OCI-LY1 (cell line): ENCODE measurements at regions not wholly inside any gene's neighbourhood (a gene's known extent, or its start where the extent isn't known, plus 50 kb on each side); places are given as distances from the start of the nearest gene placed in this dataset.

Experiments
- H2AFZ ChIP-seq: fragments of 200-600 bp; sonication (generic), shearing (Covaris generic); 2 replicates; pipeline ENCODE4 v1.6.0; 2014; ENCODE audit warnings: antibody characterized with exemption, mild to moderate bottlenecking, low read length
- H3F3A ChIP-seq: fragments of 200-600 bp; sonication (generic), shearing (Covaris generic); 2 replicates; pipeline ENCODE4 v1.6.0; 2014; ENCODE audit warnings: mild to moderate bottlenecking, antibody characterized with exemption, low read length, moderate library complexity; ENCODE audit not compliant: insufficient read depth
- H3K27ac ChIP-seq: fragments of 200-600 bp; sonication (generic); 2 replicates; pipeline ENCODE4 v1.5.1; 2014; ENCODE audit warnings: low read length, mixed run types, mild to moderate bottlenecking, low read depth; ENCODE audit not compliant: poor library complexity, severe bottlenecking
- H3K27me3 ChIP-seq: fragments of 200-600 bp; sonication (generic); 2 replicates; pipeline ENCODE4 v1.6.0; 2014; ENCODE audit warnings: antibody characterized with exemption, mild to moderate bottlenecking, low read length, moderate library complexity; ENCODE audit not compliant: insufficient read depth
- H3K36me3 ChIP-seq: fragments of 200-600 bp; sonication (generic); 2 replicates; pipeline ENCODE4 v1.6.1; 2014; ENCODE audit warnings: mild to moderate bottlenecking, antibody characterized with exemption, low read length, moderate library complexity, mixed read lengths; ENCODE audit not compliant: insufficient read depth
- H3K4me1 ChIP-seq: fragments of 200-600 bp; sonication (generic); 2 replicates; pipeline ENCODE4 v1.5.1; 2014; ENCODE audit warnings: mild to moderate bottlenecking, low read length, moderate library complexity; ENCODE audit not compliant: insufficient read depth, severe bottlenecking
- H3K4me2 ChIP-seq: fragments of 200-600 bp; sonication (generic), shearing (Covaris generic); 2 replicates; pipeline ENCODE4 v1.6.1; 2014; ENCODE audit warnings: low read length
- H3K4me3 ChIP-seq: fragments of 200-600 bp; sonication (generic); 2 replicates; pipeline ENCODE4 v1.5.1; 2014; ENCODE audit warnings: low read length, low read depth, mild to moderate bottlenecking, mixed read lengths; ENCODE audit not compliant: poor library complexity, severe bottlenecking
- H3K79me2 ChIP-seq: fragments of 200-600 bp; shearing (Covaris generic); 2 replicates; pipeline ENCODE4 v1.6.1; 2016; ENCODE audit warnings: mixed run types, low read length, mixed read lengths; ENCODE audit not compliant: insufficient read depth
- H3K9ac ChIP-seq: fragments of 200-600 bp; sonication (generic), shearing (Covaris generic); 2 replicates; pipeline ENCODE4 v1.6.1; 2014; ENCODE audit warnings: mild to moderate bottlenecking, low read length, mixed read lengths
- H3K9me2 ChIP-seq: fragments of 200-600 bp; sonication (generic), shearing (Covaris generic); 2 replicates; pipeline ENCODE4 v1.6.1; 2014; ENCODE audit warnings: low read depth, mild to moderate bottlenecking, low read length, mixed read lengths
- H3K9me3 ChIP-seq: fragments of 200-600 bp; shearing (Covaris generic); 2 replicates; pipeline ENCODE4 v1.6.1; 2014; ENCODE audit warnings: low read length, mixed read lengths
- H4K20me1 ChIP-seq: fragments of 200-600 bp; sonication (generic), shearing (Covaris generic); 2 replicates; pipeline ENCODE4 v1.6.0; 2016; ENCODE audit warnings: mild to moderate bottlenecking, low read length; ENCODE audit not compliant: insufficient read depth
- CTCF ChIP-seq: fragments of 200-600 bp; sonication (generic), shearing (Covaris generic); IDR thresholded peaks from 2 replicates; pipeline ENCODE4 v1.5.1; 2017; ENCODE audit warnings: mild to moderate bottlenecking, antibody characterized with exemption, low read length, moderate library complexity, mixed read lengths
- EZH2 ChIP-seq: fragments of 200-600 bp; sonication (generic), shearing (Covaris generic); IDR thresholded peaks from 2 replicates; pipeline ENCODE4 v1.8.0; 2017; ENCODE audit warnings: borderline replicate concordance, mixed run types, mild to moderate bottlenecking, antibody characterized with exemption, low read length, moderate library complexity, mixed read lengths

GRCh38 chr12:67043771-67044170, 225.4 kb upstream of the CAND1 start:
- H3K4me2 ChIP-seq = no peak overlapping the region
- no peaks in the 10 kb centered on the region for H3K79me2 ChIP-seq
- no peaks in the 10 kb centered on the region for H3K9me2 ChIP-seq
- no peak overlapping the region for H3K27ac ChIP-seq
- no peak for TF ChIP-seq CTCF
- no peak for TF ChIP-seq EZH2
- no peaks in the 10 kb centered on the region for H3F3A ChIP-seq
- H3K9ac ChIP-seq = no peak overlapping the region
- H3K27me3 ChIP-seq = no peaks in the 10 kb centered on the region
- no peaks in the 10 kb centered on the region for H3K4me1 ChIP-seq
- no peak overlapping the region for H3K4me3 ChIP-seq
- no peaks in the 10 kb centered on the region for H4K20me1 ChIP-seq
- H2AFZ ChIP-seq = no peak overlapping the region
- H3K36me3 ChIP-seq = no peaks in the 10 kb centered on the region
- H3K9me3 ChIP-seq = no peaks in the 10 kb centered on the region

- Histone ChIP-seq H3K27ac (no peak overlapping the region), H3K36me3 (no peaks in the 10 kb centered on the region), H3K4me3 (no peak overlapping the region), H3K9me3 (no peaks in the 10 kb centered on the region), H3K9ac (no peak overlapping the region), H3K79me2 (no peaks in the 10 kb centered on the region), H3F3A (no peaks in the 10 kb centered on the region), H3K27me3 (no peaks in the 10 kb centered on the region), H4K20me1 (no peaks in the 10 kb centered on the region), H2AFZ (no peak overlapping the region), H3K4me2 (no peak overlapping the region), H3K9me2 (no peaks in the 10 kb centered on the region), H3K4me1 (no peaks in the 10 kb centered on the region)
- no peak for TF ChIP-seq CTCF
- TF ChIP-seq EZH2 = no peak
Measured at GRCh38 chr12:67045650-67046049, 223.5 kb upstream of the CAND1 start.

GRCh38 chr12:67046062-67046461, 223.1 kb upstream of the CAND1 start:
- TF ChIP-seq EZH2 = no peak
- no peak for TF ChIP-seq CTCF
- Histone ChIP-seq H3K4me1 (no peaks in the 10 kb centered on the region), H3K27ac (no peak overlapping the region), H3K79me2 (no peaks in the 10 kb centered on the region), H3K4me3 (no peak overlapping the region), H3K4me2 (no peak overlapping the region), H3K36me3 (no peaks in the 10 kb centered on the region), H3F3A (no peaks in the 10 kb centered on the region), H3K9me3 (no peaks in the 10 kb centered on the region), H3K9me2 (no peaks in the 10 kb centered on the region), H3K9ac (no peak overlapping the region), H2AFZ (no peak overlapping the region), H4K20me1 (no peaks in the 10 kb centered on the region), H3K27me3 (no peaks in the 10 kb centered on the region)
